CD4-positive, alpha-beta T cell treated with Interleukin-17A for 1 hour (primary cell): ENCODE measurements at regions not wholly inside any gene's neighbourhood (a gene's known extent, or its start where the extent isn't known, plus 50 kb on each side); places are given as distances from the start of the nearest gene placed in this dataset.

Experiments used
- DNase-seq: peaks from one replicate; pipeline ENCODE4 v3.0.0-alpha.2; 2020

GRCh38 chr22:48173061-48173772 lies 1410.8 kb downstream of the TBC1D22A start:
- no peak for DNase-seq

DNA sequence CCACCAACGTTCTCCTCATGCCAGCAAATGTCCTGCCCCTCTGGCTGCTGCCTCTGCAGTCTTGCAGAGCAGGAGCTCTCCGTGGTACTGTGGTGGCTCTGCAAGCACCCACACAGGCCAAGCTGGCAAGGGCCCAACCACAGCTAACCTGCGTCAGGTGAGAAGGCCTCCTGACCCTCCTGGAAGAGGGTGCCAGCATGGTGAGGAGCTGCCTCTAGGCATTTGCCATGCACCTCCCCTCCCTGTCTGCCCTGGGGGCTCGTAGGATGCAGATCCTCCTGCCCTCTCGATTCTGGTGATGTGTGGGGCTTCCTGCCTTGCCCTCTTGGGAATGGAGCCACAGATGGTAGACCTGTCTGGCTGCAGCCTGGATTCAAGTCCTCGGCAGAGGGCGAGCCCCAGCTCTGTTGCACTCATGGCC lies 1408.8 kb downstream of the TBC1D22A start:
- DNase-seq, result no peak

- no peak for DNase-seq
Observed at GRCh38 chr22:48169227-48169626, 1406.8 kb downstream of the TBC1D22A start.

DNA sequence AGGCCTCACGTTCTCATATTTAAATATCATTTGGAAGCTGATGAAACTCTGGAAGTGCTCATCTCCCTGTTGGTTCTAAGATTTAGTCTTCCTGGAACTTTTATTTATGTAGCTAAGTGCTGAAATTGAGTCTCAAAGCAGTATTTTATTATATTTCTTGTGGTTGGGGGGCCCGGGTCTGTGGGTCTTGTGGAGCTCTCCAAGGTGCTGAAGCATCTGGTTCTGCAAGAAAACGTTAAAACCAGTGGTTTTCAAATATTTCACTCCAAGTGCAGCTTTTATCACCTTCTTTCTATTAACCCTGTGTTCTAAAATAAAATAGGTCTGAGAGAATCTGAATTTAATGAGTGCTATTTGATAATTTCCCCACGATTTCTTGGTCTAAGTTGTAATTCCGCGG lies 1404.8 kb downstream of the TBC1D22A start:
- DNase-seq, result no peak

GRCh38 chr22:48161298-48161697 lies 1398.8 kb downstream of the TBC1D22A start:
- DNase-seq, result no peak

GRCh38 chr22:48157676-48158075 lies 1395.2 kb downstream of the TBC1D22A start:
- no peak for DNase-seq

DNA sequence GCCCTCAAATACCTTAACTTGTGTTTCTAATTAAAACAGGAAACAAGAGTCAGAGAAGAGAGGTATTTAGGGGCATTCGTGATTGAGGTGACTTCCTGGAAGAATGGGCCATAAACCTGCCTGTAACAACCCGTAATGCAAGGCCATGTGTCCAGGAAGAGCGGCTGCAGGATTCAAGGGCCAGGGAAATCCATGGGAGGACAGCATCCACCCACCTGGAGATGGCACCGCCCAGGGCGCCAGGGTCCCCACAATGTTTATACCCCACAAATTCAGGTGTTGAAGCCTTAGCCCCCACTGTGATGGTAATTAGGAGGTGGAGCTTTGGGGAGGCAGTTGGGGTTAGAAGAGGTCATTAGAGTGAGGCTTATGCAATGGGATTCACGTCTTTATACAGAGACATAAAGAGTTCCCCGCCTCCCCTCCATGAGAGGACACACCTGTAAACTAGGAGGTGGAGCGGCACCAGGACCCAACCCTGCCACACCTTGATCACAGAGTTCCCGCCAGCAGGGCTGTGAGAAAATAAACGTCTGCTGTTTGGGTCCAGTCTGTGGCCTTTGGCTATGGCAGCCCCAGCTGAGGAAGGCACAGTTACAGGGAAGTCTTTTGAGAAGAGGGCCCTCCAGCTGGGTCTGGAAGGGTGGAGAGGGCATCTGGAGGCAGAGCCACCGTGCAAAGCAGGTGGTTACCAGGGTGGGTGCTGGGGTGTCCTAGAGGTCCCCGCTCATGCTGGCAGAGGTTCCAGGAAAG lies 1394.3 kb downstream of the TBC1D22A start:
- no peak for DNase-seq

- no peak for DNase-seq
Observed at GRCh38 chr22:48155446-48155845, 1393.0 kb downstream of the TBC1D22A start.

GRCh38 chr22:48154943-48155240 lies 1392.4 kb downstream of the TBC1D22A start:
- DNase-seq, result no peak

DNA sequence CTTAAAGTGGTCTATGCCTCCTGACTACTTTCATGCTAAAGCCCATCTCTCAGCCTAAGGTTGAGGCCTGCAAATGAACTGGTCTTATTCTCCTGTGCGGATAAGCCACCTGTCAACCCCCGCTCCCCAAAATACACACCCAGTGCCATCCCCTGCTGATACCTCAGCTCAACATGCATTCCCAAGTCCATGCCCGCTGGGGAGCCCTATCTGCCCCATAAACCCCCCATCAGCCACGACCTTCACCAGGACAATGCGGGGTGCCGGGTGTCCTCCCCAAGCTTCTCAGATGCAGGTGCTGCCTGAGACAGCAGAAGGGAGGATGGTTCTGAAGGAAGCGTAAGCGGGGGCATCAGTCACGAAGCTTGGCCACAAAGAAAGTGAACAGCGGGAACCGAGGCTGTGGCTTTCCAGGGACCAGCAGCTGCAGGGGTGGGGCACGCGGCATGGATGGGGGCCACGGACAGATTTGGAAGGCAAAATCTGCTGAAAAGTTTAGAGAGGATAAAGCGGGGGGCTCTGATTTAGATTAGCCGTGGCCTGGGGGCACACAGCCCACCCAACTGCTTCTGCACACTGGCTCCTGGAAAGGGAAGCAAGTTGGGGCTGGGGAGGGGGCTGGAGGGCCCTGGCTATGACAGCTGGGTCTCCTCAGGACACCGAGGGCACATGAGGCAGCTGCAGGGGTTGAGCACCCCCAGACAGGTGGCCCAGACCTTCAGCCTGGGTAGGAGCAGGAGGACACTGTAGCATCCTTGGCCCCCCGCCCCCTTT lies 1391.9 kb downstream of the TBC1D22A start:
- DNase-seq, result no peak

DNA sequence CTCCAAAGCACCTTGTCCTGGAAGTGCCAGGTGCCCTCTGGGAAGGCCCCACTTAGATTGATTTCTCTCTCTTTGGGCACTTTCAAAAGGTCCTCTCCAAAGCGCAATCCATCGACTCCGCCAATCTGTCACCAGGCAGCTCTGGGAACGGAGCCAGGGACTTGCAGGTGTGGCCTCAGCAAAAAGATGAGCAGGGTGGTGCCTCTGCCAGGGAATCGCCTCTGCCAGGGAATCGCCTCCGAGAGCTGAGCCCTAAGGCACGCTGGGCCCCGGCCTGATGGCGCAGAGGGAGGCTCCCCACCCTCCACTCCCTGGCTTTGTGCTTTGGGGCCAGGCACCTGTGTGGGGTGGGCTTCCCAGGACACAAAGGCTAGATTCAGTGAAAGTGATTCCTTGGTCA lies 1391.3 kb downstream of the TBC1D22A start:
- DNase-seq, result no peak

- no peak for DNase-seq
Observed at GRCh38 chr22:48152916-48153315, 1390.5 kb downstream of the TBC1D22A start.

GRCh38 chr22:48152164-48152775 lies 1389.8 kb downstream of the TBC1D22A start:
- no peak for DNase-seq

DNA sequence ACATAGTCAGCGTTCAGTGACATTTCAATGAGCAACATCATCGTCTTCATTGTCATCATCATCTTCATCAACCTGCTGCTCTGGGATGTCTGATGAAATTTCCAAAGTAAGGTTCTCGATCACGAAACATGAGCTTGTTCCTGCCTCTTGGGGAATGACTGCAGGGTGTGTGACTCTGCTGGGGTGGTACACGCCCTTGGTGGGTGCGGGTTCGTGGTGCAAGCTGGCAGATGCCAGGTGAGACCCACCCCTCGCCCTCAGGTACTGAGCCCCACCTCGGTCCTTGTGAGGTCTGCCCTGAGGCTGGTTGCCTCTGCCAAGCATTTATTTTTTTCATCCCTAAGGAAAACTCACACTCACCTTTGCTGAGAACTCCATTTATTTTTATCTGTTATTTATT lies 1389.2 kb downstream of the TBC1D22A start:
- no peak for DNase-seq

DNA sequence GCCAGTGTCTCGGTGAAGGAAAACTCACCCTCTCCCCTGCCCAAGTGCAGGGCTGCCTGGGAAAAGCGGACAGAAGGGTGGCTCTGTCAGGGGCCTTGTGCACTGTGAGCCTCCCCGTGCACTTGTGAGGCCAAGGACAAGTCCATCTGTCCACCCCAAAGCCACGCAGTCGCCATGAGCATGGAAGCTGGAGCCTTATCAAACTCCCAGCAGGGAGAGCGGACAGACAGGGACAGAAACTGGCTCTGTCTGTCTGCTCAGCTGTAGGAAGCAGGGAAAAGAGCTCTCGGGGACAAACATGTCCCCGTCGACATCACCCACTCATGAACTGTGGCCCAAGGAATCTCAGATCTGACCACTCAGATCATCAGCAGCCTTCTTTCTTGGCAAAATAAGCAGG lies 1385.4 kb downstream of the TBC1D22A start:
- no peak for DNase-seq

DNA sequence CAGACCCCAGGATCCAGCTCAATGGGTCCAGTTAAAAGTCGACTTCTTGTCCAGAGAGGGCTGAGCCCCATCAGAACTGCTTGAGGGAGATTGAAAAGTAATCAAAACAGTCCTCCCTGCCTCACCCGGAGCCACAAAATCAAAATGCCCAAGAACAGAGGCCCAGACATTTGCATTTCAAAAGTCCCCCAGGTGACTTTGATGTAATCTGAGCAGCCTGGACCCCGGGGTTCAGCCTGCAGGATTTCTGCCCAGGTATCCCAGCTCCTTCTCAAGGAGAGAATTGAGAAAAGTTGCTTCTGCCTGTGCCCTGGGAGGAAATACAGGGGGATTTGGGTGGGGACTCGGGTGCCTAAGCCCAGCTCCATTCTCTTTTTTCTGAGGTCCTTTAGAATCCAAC lies 1385.0 kb downstream of the TBC1D22A start:
- DNase-seq, result no peak

- no peak for DNase-seq
Observed at GRCh38 chr22:48146426-48146825, 1384.0 kb downstream of the TBC1D22A start.

DNA sequence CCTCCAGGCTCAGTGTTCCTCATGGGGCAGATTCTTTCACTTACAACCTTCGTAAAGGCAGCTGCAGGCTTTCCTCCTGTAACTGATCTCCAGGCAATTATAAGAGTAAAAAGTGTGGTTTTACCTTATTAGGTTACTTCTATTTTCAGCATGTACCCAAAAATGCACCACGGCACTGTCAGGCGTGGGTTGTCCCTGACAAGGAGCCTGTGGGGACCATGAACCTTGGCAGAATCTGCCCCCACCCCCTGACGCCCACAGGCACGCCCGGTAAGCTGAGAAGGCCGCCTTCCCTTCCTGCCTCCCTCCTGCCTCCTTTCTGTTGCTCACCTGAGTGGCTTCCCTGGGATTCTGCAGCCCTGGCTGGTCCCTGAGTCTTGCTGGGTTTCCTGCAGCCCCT lies 1383.3 kb downstream of the TBC1D22A start:
- DNase-seq, result no peak

DNA sequence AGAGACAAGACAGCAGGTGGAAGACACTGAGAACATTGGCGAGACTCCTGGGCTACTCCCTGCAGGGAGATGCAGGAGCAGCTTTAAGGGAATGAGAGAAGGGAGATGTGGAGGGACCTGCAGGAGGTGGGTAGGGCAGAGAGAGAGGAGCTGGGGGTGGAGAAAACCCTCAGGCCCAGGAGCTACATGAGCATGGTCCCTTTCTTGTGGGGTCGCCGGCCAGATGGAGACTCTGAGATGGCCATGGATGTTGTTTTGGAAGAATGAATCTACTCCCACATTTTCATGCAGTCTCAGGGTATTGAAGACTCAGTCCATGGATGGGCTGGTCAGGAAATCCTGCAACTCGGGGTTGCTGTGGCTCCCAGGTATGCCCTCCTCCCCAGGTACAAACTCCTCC lies 1381.9 kb downstream of the TBC1D22A start:
- no peak for DNase-seq

DNA sequence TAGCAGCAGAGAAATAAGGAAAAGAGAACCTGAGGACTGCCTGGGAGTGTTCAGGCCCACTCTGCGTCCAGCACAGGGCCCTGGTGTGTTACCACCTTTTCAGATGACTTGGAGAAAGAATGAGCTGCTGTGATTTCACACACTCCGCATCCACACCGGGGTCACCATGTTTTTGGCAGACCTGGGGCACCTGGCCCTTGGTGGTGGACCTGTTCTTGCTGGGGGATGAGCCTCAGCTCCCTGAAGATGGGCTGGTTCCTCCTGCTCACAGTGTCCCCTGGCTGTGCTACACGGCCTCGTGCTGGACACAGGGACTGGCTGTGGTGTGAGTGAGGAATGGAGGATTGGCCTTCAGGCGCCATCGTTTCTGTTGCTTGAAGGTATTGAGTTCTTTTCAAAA lies 1381.4 kb downstream of the TBC1D22A start:
- DNase-seq, result no peak

- no peak for DNase-seq
Observed at GRCh38 chr22:48142388-48142787, 1379.9 kb downstream of the TBC1D22A start.

GRCh38 chr22:48141301-48141700 lies 1378.9 kb downstream of the TBC1D22A start:
- DNase-seq, result no peak

DNA sequence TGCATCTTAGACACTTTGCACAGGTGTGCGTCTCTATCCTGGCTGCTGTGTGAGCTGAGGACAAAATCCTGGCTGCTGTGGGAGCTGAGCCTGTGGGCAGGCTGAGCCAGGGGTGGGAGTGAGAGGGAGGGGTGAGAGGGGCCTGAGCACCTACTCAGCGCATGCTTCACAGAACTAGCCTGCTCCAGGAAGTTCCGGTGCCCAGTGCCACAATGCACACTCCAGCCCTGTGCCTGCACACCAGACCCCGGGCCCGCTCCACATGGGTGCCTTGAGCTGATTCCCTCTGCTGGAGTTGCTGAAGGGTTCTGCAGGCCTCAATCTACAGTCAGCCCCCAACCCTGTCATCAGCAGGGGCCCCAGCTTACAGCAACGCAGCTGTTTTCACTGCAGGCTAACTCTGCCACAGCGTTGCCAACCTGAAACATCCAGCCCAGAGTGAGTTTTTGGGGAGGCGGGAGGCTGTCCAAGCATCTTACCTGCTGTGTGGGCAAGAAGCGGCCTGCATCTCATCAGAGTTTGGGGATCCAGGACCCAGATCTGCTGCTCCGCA lies 1377.9 kb downstream of the TBC1D22A start:
- DNase-seq, result no peak
